Trophoblast cell (in vitro differentiated cells and primary cell): ENCODE measurements at regions not wholly inside any gene's neighbourhood (a gene's known extent, or its start where the extent isn't known, plus 50 kb on each side); places are given as distances from the start of the nearest gene placed in this dataset.

ENCODE experiments used
- DNase-seq, 2 donors: peaks; one replicate each; pipeline ENCODE4 v3.0.0-alpha.2; 2016
- H2AFZ ChIP-seq: 2 replicates; pipeline ENCODE4 v1.6.1; 2013; ENCODE audit warnings: low read length, moderate library complexity, mild to moderate bottlenecking; ENCODE audit not compliant: insufficient read depth, poor library complexity
- H2AK5ac ChIP-seq: 2 replicates; pipeline ENCODE4 v1.6.1; 2013; ENCODE audit warnings: mild to moderate bottlenecking, low read length
- H2BK120ac ChIP-seq: 2 replicates; pipeline ENCODE4 v1.6.1; 2013; ENCODE audit warnings: low read length, mild to moderate bottlenecking, moderate library complexity; ENCODE audit not compliant: insufficient read depth, poor library complexity
- H2BK12ac ChIP-seq: 2 replicates; pipeline ENCODE4 v1.6.1; 2013; ENCODE audit warnings: mild to moderate bottlenecking, low read length, moderate library complexity
- H2BK5ac ChIP-seq: 2 replicates; pipeline ENCODE4 v1.6.1; 2013; ENCODE audit warnings: low read length, low read depth, moderate library complexity, mild to moderate bottlenecking; ENCODE audit not compliant: poor library complexity
- H3K14ac ChIP-seq: 2 replicates; pipeline ENCODE4 v1.6.1; 2013; ENCODE audit warnings: mild to moderate bottlenecking, low read length
- H3K18ac ChIP-seq: 2 replicates; pipeline ENCODE4 v1.6.1; 2013; ENCODE audit warnings: mild to moderate bottlenecking, low read length
- H3K23ac ChIP-seq: 2 replicates; pipeline ENCODE4 v1.6.1; 2013; ENCODE audit warnings: low read length
- H3K27ac ChIP-seq: 2 replicates; pipeline ENCODE4 v1.5.1; 2013; ENCODE audit warnings: low read depth, mild to moderate bottlenecking, inconsistent platforms, low read length, moderate library complexity
- H3K27me3 ChIP-seq: 2 replicates; pipeline ENCODE4 v1.6.1; 2013; ENCODE audit warnings: inconsistent platforms, mild to moderate bottlenecking, low read length, moderate library complexity; ENCODE audit not compliant: insufficient read depth
- H3K36me3 ChIP-seq, 2 experiments: 1 replicate in 1 of 2; 2 replicates in 1 of 2; pipeline ENCODE4 v1.6.1; 2013; ENCODE audit warnings: low read length in 2 of 2, mild to moderate bottlenecking in 2 of 2, moderate library complexity in 1 of 2; ENCODE audit not compliant: insufficient read depth in 2 of 2, control insufficient read depth in 1 of 2
- H3K4ac ChIP-seq: 2 replicates; pipeline ENCODE4 v1.6.1; 2013; ENCODE audit warnings: low read depth, mild to moderate bottlenecking, low read length, moderate library complexity
- H3K4me1 ChIP-seq, 2 experiments: 1 replicate in 1 of 2; 2 replicates in 1 of 2; pipeline ENCODE4 v1.6.1; 2013; ENCODE audit warnings: low read length in 2 of 2, mild to moderate bottlenecking in 2 of 2, moderate library complexity in 1 of 2; ENCODE audit not compliant: insufficient read depth in 2 of 2, control insufficient read depth in 1 of 2
- H3K4me2 ChIP-seq: 2 replicates; pipeline ENCODE4 v1.6.1; 2013; ENCODE audit warnings: inconsistent platforms, mild to moderate bottlenecking, low read length, moderate library complexity
- H3K4me3 ChIP-seq: 2 replicates; pipeline ENCODE4 v1.5.1; 2013; ENCODE audit warnings: mild to moderate bottlenecking, low read depth, low read length, inconsistent platforms
- H3K79me1 ChIP-seq: one replicate; pipeline ENCODE4 v1.6.1; 2013; ENCODE audit warnings: low read length
- H3K79me2 ChIP-seq: 2 replicates; pipeline ENCODE4 v1.6.1; 2013; ENCODE audit warnings: low read length, mild to moderate bottlenecking; ENCODE audit not compliant: control insufficient read depth, insufficient read depth, poor library complexity
- H3K9ac ChIP-seq: 2 replicates; pipeline ENCODE4 v1.6.1; 2013; ENCODE audit warnings: mild to moderate bottlenecking, low read length
- H3K9me3 ChIP-seq: 2 replicates; pipeline ENCODE4 v1.6.1; 2013; ENCODE audit warnings: low read depth, mild to moderate bottlenecking, control low read depth, inconsistent platforms, low read length; ENCODE audit not compliant: insufficient read depth
- H4K12ac ChIP-seq: 2 replicates; pipeline ENCODE4 v1.6.1; 2013; ENCODE audit warnings: low read depth, mild to moderate bottlenecking, low read length, moderate library complexity
- H4K8ac ChIP-seq: 2 replicates; pipeline ENCODE4 v1.6.1; 2013; ENCODE audit warnings: low read depth, mild to moderate bottlenecking, low read length, moderate library complexity
- H4K91ac ChIP-seq: one replicate; pipeline ENCODE4 v1.6.1; 2013; ENCODE audit warnings: low read depth, mild to moderate bottlenecking, low read length, moderate library complexity
- WGBS: extraction: QIAGEN DNeasy Blood & Tissue Kit; methylation state at CpG from one replicate; pipeline ENCODE4 v1.1.7; 2013; ENCODE audit warnings: missing lambda C conversion rate; ENCODE audit not compliant: insufficient read length, insufficient coverage; ENCODE audit errors: extremely low coverage; 5-methylcytosine and 5-hydroxymethylcytosine counted together

GRCh38 chr2:221104361-221104811 lies 467.7 kb downstream of the EPHA4 start:
- Histone ChIP-seq H3K14ac (no peak overlapping the region), H3K9me3 (no peaks in the 10 kb centered on the region), H2BK120ac (no peak overlapping the region), H3K4ac (no peak overlapping the region), H4K8ac (no peak overlapping the region), H2BK5ac (no peak overlapping the region), H4K91ac (no peak overlapping the region), H3K18ac (no peak overlapping the region), H3K4me1 (peaks cover 0 to 4% of the 10 kb centered on the region in 2 experiments), H3K9ac (no peak overlapping the region), H4K12ac (no peak overlapping the region), H3K27ac (no peak overlapping the region), H2AK5ac (no peak overlapping the region), H3K79me1 (no peaks in the 10 kb centered on the region), H3K4me2 (no peak overlapping the region), H2BK12ac (no peak overlapping the region), H3K36me3 (no peaks in the 10 kb centered on the region), H3K4me3 (no peak overlapping the region), H3K79me2 (no peaks in the 10 kb centered on the region), H2AFZ (no peak overlapping the region), H3K27me3 (no peaks in the 10 kb centered on the region), H3K23ac (no peak overlapping the region)
- no peak for DNase-seq
- WGBS = no CpG with 5 or more reads among the region's 12 CpGs

- no peak overlapping the region for H3K27ac ChIP-seq
- no peak overlapping the region for H2AFZ ChIP-seq
- H3K4ac ChIP-seq = no peak overlapping the region
- no peak overlapping the region for H4K12ac ChIP-seq
- no peak overlapping the region for H2BK5ac ChIP-seq
- no peak overlapping the region for H2BK12ac ChIP-seq
- peaks cover 0 to 4% of the 10 kb centered on the region in 2 experiments for H3K4me1 ChIP-seq
- H3K79me1 ChIP-seq = no peaks in the 10 kb centered on the region
- no peak overlapping the region for H4K8ac ChIP-seq
- H3K23ac ChIP-seq = no peak overlapping the region
- no peaks in the 10 kb centered on the region for H3K9me3 ChIP-seq
- H3K4me2 ChIP-seq = no peak overlapping the region
- no peak overlapping the region for H3K14ac ChIP-seq
- no peaks in the 10 kb centered on the region for H3K36me3 ChIP-seq
- no peak overlapping the region for H4K91ac ChIP-seq
- no CpG with 5 or more reads among the region's 3 CpGs for WGBS
- no peak overlapping the region for H3K18ac ChIP-seq
- no peak for DNase-seq
- H3K4me3 ChIP-seq = no peak overlapping the region
- H3K9ac ChIP-seq = no peak overlapping the region
- H2AK5ac ChIP-seq = no peak overlapping the region
- no peak overlapping the region for H2BK120ac ChIP-seq
- no peaks in the 10 kb centered on the region for H3K27me3 ChIP-seq
- no peaks in the 10 kb centered on the region for H3K79me2 ChIP-seq
These were observed 465.9 kb downstream of the EPHA4 start for GRCh38 chr2:221106241-221106640.

GRCh38 chr2:221107424-221107823 lies 464.7 kb downstream of the EPHA4 start:
- no peaks in the 10 kb centered on the region for H3K27me3 ChIP-seq
- H4K91ac ChIP-seq = no peak overlapping the region
- no peak overlapping the region for H3K4me3 ChIP-seq
- WGBS = no CpG with 5 or more reads among the region's 1 CpG
- H2BK120ac ChIP-seq = no peak overlapping the region
- no peak overlapping the region for H3K23ac ChIP-seq
- DNase-seq = no peak
- peaks cover 0 to 4% of the 10 kb centered on the region in 2 experiments for H3K4me1 ChIP-seq
- H3K27ac ChIP-seq = no peak overlapping the region
- H3K4me2 ChIP-seq = no peak overlapping the region
- H2AFZ ChIP-seq = no peak overlapping the region
- H3K79me2 ChIP-seq = no peaks in the 10 kb centered on the region
- H3K4ac ChIP-seq = no peak overlapping the region
- no peak overlapping the region for H3K9ac ChIP-seq
- no peaks in the 10 kb centered on the region for H3K36me3 ChIP-seq
- no peaks in the 10 kb centered on the region for H3K79me1 ChIP-seq
- no peak overlapping the region for H3K14ac ChIP-seq
- H4K12ac ChIP-seq = no peak overlapping the region
- H4K8ac ChIP-seq = no peak overlapping the region
- H2BK12ac ChIP-seq = no peak overlapping the region
- no peaks in the 10 kb centered on the region for H3K9me3 ChIP-seq
- no peak overlapping the region for H2BK5ac ChIP-seq
- H2AK5ac ChIP-seq = no peak overlapping the region
- H3K18ac ChIP-seq = no peak overlapping the region

GRCh38 chr2:221109552-221109951 lies 462.6 kb downstream of the EPHA4 start:
- H4K91ac ChIP-seq = no peak overlapping the region
- no peak overlapping the region for H3K4me2 ChIP-seq
- no peak overlapping the region for H4K8ac ChIP-seq
- no peak overlapping the region for H3K27ac ChIP-seq
- no peak overlapping the region for H2AFZ ChIP-seq
- H2BK5ac ChIP-seq = no peak overlapping the region
- no peak overlapping the region for H2BK120ac ChIP-seq
- H3K36me3 ChIP-seq = no peaks in the 10 kb centered on the region
- H3K14ac ChIP-seq = no peak overlapping the region
- no peaks in the 10 kb centered on the region for H3K4me1 ChIP-seq
- H3K18ac ChIP-seq = no peak overlapping the region
- no peaks in the 10 kb centered on the region for H3K79me1 ChIP-seq
- H4K12ac ChIP-seq = no peak overlapping the region
- H2AK5ac ChIP-seq = no peak overlapping the region
- H3K23ac ChIP-seq = no peak overlapping the region
- H3K4me3 ChIP-seq = no peak overlapping the region
- H3K79me2 ChIP-seq = no peaks in the 10 kb centered on the region
- H2BK12ac ChIP-seq = no peak overlapping the region
- no peak overlapping the region for H3K4ac ChIP-seq
- DNase-seq = no peak
- no peaks in the 10 kb centered on the region for H3K27me3 ChIP-seq
- H3K9ac ChIP-seq = no peak overlapping the region
- no peaks in the 10 kb centered on the region for H3K9me3 ChIP-seq
